GM18505 (cell line): ENCODE measurements at regions not wholly inside any gene's neighbourhood (a gene's known extent, or its start where the extent isn't known, plus 50 kb on each side); places are given as distances from the start of the nearest gene placed in this dataset.

ENCODE experiments used
- ATAC-seq: cut with Tn5 transposase; IDR thresholded peaks from one replicate; pipeline ENCODE4 v1.9.1; 2021; ENCODE audit not compliant: unreplicated experiment
- POLR2A ChIP-seq: IDR thresholded peaks from 4 replicates; pipeline ENCODE4 v1.6.1; 2011; ENCODE audit warnings: borderline replicate concordance; ENCODE audit not compliant: insufficient read depth, insufficient read length; ENCODE audit errors: extremely low read depth

DNA sequence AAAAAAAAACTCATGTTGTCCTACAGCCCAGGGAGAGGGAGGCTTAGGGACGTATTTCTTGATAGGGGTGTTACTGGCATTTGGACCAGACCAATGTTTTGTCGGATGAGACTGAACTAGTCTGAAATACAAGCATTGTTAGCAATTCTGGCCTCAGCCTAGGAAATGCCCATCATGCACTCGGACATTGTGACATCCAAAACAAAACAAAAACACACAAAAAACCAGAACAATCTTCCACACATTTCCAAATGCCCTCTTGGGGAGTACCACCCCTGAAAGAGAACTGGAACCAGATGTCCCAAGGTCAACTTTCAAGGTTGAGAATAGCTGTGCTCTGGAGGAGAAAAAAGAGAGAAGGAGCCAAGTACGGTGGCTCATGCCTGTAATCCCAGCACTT, 299.1 kb upstream of the JARID2 start:
- ATAC-seq: no peak
- TF ChIP-seq POLR2A: no peak

GRCh38 chr6:14948586-14949245, 297.2 kb upstream of the JARID2 start:
- no peak for ATAC-seq
- TF ChIP-seq POLR2A: no peak

DNA sequence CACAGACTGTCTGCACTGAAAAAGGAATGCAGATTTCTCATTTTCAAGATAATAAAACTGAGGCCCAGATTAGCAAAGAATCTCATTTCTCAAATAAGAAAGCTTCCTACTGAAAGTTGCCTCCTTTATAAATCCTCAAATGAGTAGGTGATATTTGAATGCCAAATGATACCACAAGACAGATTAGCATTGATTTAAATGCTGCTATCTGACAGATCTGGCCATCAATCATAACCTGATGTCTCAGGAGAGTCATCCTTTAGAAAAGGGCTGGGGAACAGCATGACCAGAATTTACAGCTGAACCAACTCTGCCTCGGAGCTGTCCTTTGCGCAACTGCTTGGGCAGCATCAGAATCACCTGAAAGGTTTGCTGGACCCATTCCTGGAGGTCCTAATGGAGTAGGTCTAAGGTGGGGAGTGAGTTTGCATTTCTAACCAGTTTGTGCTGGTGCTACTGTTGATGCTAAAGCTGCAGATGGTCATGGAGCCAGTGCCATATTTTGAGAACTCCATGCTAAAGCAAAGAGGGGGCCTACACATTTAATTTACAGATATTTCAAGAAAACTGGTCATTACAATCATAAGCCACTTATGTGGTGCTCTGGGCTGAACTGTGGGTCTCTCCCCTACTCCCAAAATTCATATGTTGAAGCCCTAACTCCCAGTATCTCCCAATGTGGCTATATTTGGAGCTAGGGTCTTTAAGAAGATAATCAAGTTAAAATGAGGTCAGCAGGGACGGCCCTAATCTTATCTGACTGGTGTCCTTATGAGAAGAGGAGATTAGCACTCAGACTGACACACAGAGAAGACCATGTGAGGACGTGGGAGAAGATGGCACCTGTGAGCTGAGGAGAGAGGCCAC, 295.5 kb upstream of the JARID2 start:
- no peak for ATAC-seq
- no peak for TF ChIP-seq POLR2A

- ATAC-seq: no peak
- TF ChIP-seq POLR2A: no peak
Observed at GRCh38 chr6:14950970-14951276, 294.9 kb upstream of the JARID2 start.

DNA sequence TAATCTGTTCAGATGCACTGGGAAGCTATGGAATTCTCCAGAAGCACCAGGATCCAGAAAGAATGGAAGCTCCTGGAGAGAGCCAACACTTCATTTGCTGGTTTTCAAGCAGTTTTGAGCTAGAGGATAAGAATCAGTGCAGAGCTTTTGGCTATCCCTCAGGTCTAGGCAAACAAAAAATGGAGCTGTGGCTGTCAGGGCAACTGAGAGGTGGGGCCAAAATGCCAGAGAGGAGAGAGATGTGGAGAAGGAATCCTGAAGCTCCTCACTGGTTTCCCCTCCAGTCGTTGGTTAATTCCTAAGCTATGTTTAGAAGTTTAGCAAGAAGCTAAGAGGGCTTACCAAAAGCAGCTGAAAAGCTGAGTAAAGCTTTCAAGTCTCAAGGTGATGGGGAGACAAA, 294.2 kb upstream of the JARID2 start:
- TF ChIP-seq POLR2A: no peak
- ATAC-seq: no peak

DNA sequence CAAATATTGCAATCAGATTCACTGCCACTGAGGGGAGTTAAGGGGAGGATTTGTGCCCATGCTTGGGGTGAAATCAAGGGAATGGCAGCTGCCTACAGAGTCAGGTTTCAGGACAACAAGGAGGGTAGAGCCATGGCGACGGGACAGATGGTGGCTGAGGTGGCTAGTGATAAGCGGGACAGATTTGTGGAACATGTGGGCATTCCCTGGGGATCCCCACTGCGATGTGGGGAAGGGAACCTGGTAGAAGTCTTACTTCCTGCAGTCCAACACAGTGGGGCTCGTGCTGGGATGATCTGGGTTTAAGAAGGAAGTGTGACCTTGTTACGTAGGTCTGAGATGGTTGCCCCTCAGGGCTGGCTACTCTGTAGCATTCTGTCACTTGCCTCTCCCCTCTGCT, 292.0 kb upstream of the JARID2 start:
- no peak for ATAC-seq

GRCh38 chr6:14957355-14958059, 288.4 kb upstream of the JARID2 start:
- no peak for ATAC-seq

More for the DNA sequence above, 292.0 kb upstream of the JARID2 start:
- TF ChIP-seq POLR2A: no peak

DNA sequence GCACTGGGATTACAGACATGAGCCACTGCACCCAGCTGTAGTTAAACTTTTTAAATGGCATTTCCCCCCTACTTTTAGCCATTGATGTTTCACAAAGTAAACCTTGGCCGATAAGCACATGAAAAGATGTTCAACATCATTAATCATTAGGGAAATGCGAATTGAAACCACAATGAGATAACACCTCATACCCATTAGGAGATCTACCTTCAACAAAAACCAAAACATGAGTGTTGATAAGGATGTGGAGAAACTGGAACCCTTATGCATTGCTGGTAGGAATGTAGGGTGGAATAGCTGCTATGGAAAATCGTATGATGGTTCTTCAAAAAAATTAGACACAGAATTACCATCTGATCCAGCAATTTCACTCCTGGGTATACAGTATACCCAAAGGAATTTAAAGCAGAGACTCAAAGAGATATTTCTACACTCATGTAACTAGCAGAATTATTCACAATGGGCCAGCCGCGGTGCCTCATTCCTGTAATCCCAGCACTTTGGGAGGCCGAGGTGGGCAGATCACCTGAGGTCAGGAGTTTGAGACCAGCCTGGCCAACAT, 286.5 kb upstream of the JARID2 start:
- no peak for TF ChIP-seq POLR2A
- ATAC-seq: no peak

More at GRCh38 chr6:14957355-14958059, 288.4 kb upstream of the JARID2 start:
- no peak for TF ChIP-seq POLR2A

DNA sequence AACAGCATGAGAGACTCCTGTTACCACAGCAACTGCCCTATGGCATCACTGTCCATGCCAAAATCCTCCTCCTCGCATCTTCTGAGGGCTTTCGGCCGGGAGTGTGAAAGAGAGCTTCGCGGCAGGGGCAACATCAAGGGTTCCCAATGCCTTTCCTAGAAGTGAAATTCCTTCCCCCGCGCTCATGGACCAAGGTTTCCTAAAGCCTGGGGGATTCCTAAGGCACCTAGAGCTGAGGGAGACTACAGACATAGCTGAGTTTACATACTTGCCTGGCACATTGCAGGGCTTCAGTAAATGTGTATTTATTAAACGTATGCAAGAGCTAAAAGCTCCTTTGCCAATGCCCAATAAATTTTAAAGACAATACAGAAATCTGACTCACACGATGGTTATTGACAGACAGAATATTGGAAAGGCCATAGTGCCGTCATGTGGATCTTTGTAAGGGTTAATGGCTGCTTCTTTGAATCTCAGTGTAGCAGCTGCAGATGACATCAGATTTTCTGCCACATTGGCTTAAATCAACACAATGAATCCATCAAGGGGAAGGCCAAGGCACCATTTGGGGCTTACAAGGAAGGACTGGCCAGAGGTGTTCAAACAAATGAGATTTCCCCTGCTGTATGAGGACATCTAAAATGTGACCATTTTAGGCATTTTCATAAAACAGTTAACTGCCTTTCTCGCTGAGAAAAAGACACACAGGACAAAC, 281.2 kb upstream of the JARID2 start:
- no peak for TF ChIP-seq POLR2A
- no peak for ATAC-seq

- ATAC-seq: no peak
Observed at GRCh38 chr6:14965424-14966075, 280.3 kb upstream of the JARID2 start.

DNA sequence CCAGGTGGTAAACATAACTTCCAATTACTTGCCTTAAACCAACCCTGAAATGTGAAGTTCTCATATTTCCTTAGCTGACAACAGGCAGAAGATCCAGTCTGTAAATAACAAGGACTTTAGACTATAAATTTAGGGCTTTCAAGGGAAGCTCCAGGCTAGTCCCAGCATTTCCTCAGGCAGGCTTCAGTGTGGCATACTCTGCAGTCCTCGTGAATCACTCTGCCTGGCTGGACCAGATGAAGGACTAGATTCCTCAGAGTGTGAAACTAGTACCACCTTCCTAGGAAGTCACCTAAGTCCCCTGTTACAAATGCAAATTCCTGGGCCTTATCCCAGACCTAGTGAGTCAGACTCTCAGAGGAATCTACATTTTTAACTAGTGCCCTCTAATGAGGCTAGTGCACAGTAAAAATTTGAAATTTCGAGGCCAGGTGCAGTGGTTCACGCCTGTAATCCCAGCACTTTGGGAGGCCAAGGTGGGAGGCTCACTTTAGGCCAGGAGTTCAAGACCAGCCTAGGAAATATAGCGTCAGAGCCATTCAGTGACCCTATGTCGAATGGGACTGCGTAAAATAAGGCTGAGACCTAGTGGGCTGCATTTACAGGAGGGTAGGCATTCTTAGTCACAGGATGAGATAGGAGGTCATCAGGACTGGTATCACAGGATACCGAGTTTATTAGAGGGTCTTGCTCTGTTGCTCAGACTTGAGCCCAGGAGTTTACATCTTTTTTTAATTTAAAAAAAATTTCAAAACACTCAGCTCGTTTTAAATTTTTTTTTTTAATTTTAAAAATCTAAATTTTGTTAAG, 279.6 kb upstream of the JARID2 start:
- TF ChIP-seq POLR2A: no peak
- no peak for ATAC-seq

More at GRCh38 chr6:14965424-14966075, 280.3 kb upstream of the JARID2 start:
- TF ChIP-seq POLR2A: no peak
